ENCODE measurements at regions not wholly inside any gene's neighbourhood (a gene's known extent, or its start where the extent isn't known, plus 50 kb on each side); places are given as distances from the start of the nearest gene placed in this dataset.

- no peak for ATAC-seq
- CTCF ChIA-PET, result interaction anchor here (0.6 kb wide), 1 partner anchor 43 kb away, joined by 4 read pairs; no protein-coding TSS in a partner anchor
- no peaks in the 10 kb centered on the region for H3K9me3 ChIP-seq (ENCODE audit: control insufficient read depth, insufficient read depth, low read depth, low read length)
Measured at GRCh38 chr17:79515110-79515509, 95.7 kb downstream of the RBFOX3 start.

GRCh38 chr17:79513820-79514535 lies 96.9 kb downstream of the RBFOX3 start:
- Histone ChIP-seq H3K4me3 (ENCODE audit: low read depth in 2 of 2, low read length in 2 of 2) (no peak overlapping the region), H3K9me3 (ENCODE audit: control insufficient read depth, insufficient read depth, low read depth, low read length) (no peaks in the 10 kb centered on the region), H3K27ac (ENCODE audit: low read length) (no peak overlapping the region), H3K4me1 (ENCODE audit: control insufficient read depth, insufficient read depth, low read length) (no peaks in the 10 kb centered on the region), H3K27me3 (ENCODE audit: control insufficient read depth, insufficient read depth, low read length) (no peaks in the 10 kb centered on the region; the same call in 1 of the 2 replicates), H3K36me3 (ENCODE audit: control insufficient read depth, insufficient read depth, low read length) (no peaks in the 10 kb centered on the region)
- in situ Hi-C loops (cut with HindIII; ENCODE audit: low pct_unique_long_range_greater_than_20kb, low sequenced_read_pairs), result no loop called here
- BruUV-seq (replicated peaks), result no TSS peak
- ChIA-PET POLR2A (no interaction called here), CTCF (no interaction called here)
- DNase-seq (ENCODE audit: low read depth, low spot score) (no peak), ATAC-seq (no peak)
- intact Hi-C loops (cut with micrococcal nuclease; ENCODE audit: unreplicated experiment), result no loop called here
- no peak for TF ChIP-seq TCF7L2 (IDR thresholded peaks at IDR 0.05; ENCODE audit: low read depth, low read length)
- TF ChIP-seq SIN3A (IDR thresholded peaks at IDR 0.05; ENCODE audit: borderline replicate concordance, insufficient read depth, low read depth, low read length), result no peak
- no peak for TF ChIP-seq REST (IDR thresholded peaks at IDR 0.05; ENCODE audit: insufficient read depth in 1 of 2, low read depth in 2 of 2, low read length in 1 of 2)
- no peak for TF ChIP-seq POLR2AphosphoS5 (IDR thresholded peaks at IDR 0.05; ENCODE audit: low read depth, low read length)
- TF ChIP-seq CTCF (IDR thresholded peaks at IDR 0.05), result no peak

More at GRCh38 chr17:79515110-79515509, 95.7 kb downstream of the RBFOX3 start:
- TF ChIP-seq POLR2AphosphoS5 (IDR thresholded peaks at IDR 0.05; ENCODE audit: low read depth, low read length), result no peak
- no peak for TF ChIP-seq CTCF (IDR thresholded peaks at IDR 0.05)
- TF ChIP-seq TCF7L2 (IDR thresholded peaks at IDR 0.05; ENCODE audit: low read depth, low read length), result no peak
- no peak for TF ChIP-seq SIN3A (IDR thresholded peaks at IDR 0.05; ENCODE audit: borderline replicate concordance, insufficient read depth, low read depth, low read length)
- TF ChIP-seq REST (IDR thresholded peaks at IDR 0.05; ENCODE audit: insufficient read depth in 1 of 2, low read depth in 2 of 2, low read length in 1 of 2), result no peak
- H3K4me3 ChIP-seq (ENCODE audit: low read depth in 2 of 2, low read length in 2 of 2), result no peak overlapping the region
- in situ Hi-C loops (cut with HindIII; ENCODE audit: low pct_unique_long_range_greater_than_20kb, low sequenced_read_pairs) (no loop called here), intact Hi-C loops (cut with micrococcal nuclease; ENCODE audit: unreplicated experiment) (no loop called here)
- POLR2A ChIA-PET, result no interaction called here
- no peak for DNase-seq (ENCODE audit: low read depth, low spot score)
- no peak overlapping the region for H3K27ac ChIP-seq (ENCODE audit: low read length)
- H3K27me3 ChIP-seq (ENCODE audit: control insufficient read depth, insufficient read depth, low read length), result no peaks in the 10 kb centered on the region; the same call in 1 of the 2 replicates
- BruUV-seq (replicated peaks), result no TSS peak
- no peaks in the 10 kb centered on the region for H3K36me3 ChIP-seq (ENCODE audit: control insufficient read depth, insufficient read depth, low read length)
- no peaks in the 10 kb centered on the region for H3K4me1 ChIP-seq (ENCODE audit: control insufficient read depth, insufficient read depth, low read length)
